Osteocyte (in vitro differentiated cells): ENCODE measurements at regions not wholly inside any gene's neighbourhood (a gene's known extent, or its start where the extent isn't known, plus 50 kb on each side); places are given as distances from the start of the nearest gene placed in this dataset.

Experiments used
- DNase-seq: peaks from one replicate; pipeline ENCODE4 v3.0.0; 2021; ENCODE audit warnings: mixed read lengths; ENCODE audit not compliant: unreplicated experiment; ENCODE audit errors: extremely low spot score
- H3K27ac Mint-ChIP-seq: one replicate; pipeline ENCODE4 v1.8.0; 2021; ENCODE audit warnings: mild to moderate bottlenecking, mixed read lengths; ENCODE audit not compliant: unreplicated experiment
- H3K27me3 Mint-ChIP-seq: one replicate; pipeline ENCODE4 v1.8.0; 2021; ENCODE audit warnings: mixed read lengths; ENCODE audit not compliant: unreplicated experiment
- H3K36me3 Mint-ChIP-seq: one replicate; pipeline ENCODE4 v1.8.0; 2021; ENCODE audit warnings: mixed read lengths; ENCODE audit not compliant: unreplicated experiment
- H3K4me1 Mint-ChIP-seq: one replicate; pipeline ENCODE4 v1.8.0; 2021; ENCODE audit warnings: mixed read lengths; ENCODE audit not compliant: unreplicated experiment
- H3K4me3 Mint-ChIP-seq: one replicate; pipeline ENCODE4 v1.8.0; 2021; ENCODE audit warnings: mild to moderate bottlenecking, moderate library complexity, mixed read lengths; ENCODE audit not compliant: unreplicated experiment
- H3K9me3 Mint-ChIP-seq: one replicate; pipeline ENCODE4 v1.8.0; 2021; ENCODE audit warnings: mixed read lengths; ENCODE audit not compliant: unreplicated experiment
- TF ChIP-seq, protein P1 (sequence below): fragments of 200-600 bp; sonication (generic); IDR thresholded peaks from 2 replicates; pipeline ENCODE4 v1.5.0; 2021; ENCODE audit warnings: antibody characterized with exemption, mild to moderate bottlenecking, moderate library complexity

DNA sequence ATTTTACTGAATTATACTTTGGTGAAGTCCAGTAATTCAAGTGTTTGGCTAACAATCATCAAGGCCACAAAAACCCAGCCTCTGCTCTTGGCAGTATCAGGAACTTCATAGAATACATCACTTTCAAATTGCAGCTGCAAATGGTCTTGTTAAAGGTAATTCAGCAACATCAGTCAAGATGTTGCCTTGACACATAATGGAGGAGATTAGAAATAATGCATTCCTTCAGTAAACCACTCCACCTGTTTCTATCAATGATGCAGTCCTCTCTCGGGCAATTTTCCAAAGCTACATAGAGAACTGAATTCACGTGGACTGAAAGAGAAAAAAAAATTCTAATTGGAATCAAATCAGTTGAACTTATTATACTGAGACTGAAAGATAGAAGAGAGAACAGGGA, 279.3 kb downstream of the VGLL3 start:
- Mint-ChIP-seq H3K27me3 (peaks cover 43% of the 10 kb centered on the region), H3K4me1 (no peaks in the 10 kb centered on the region), H3K9me3 (no peaks in the 10 kb centered on the region), H3K4me3 (no peak overlapping the region), H3K27ac (no peak overlapping the region), H3K36me3 (no peaks in the 10 kb centered on the region)
- TF ChIP-seq, protein P1, sequence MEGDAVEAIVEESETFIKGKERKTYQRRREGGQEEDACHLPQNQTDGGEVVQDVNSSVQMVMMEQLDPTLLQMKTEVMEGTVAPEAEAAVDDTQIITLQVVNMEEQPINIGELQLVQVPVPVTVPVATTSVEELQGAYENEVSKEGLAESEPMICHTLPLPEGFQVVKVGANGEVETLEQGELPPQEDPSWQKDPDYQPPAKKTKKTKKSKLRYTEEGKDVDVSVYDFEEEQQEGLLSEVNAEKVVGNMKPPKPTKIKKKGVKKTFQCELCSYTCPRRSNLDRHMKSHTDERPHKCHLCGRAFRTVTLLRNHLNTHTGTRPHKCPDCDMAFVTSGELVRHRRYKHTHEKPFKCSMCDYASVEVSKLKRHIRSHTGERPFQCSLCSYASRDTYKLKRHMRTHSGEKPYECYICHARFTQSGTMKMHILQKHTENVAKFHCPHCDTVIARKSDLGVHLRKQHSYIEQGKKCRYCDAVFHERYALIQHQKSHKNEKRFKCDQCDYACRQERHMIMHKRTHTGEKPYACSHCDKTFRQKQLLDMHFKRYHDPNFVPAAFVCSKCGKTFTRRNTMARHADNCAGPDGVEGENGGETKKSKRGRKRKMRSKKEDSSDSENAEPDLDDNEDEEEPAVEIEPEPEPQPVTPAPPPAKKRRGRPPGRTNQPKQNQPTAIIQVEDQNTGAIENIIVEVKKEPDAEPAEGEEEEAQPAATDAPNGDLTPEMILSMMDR: no peak
- no peak for DNase-seq

DNA sequence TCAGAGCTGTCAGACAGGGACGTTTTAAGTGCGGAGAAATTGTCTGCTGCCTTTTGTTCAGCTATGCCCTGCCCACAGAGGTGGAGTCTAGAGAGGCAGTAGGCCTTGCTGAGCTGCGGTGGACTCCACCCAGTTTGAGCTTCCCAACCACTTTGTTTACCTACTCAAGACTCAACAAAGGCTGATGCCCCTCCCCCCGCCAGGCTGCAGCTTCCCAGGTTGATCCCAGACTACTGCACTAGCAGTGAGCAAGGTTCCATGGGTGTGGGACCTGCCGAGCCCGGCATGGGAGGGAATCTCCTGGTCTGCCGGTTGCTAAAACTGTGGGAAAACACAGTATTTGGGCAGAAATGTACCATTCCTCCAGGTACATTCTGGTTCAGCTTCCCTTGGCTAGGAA, 282.1 kb downstream of the VGLL3 start:
- Mint-ChIP-seq H3K27ac (no peak overlapping the region), H3K4me3 (no peak overlapping the region), H3K27me3 (peaks cover 58% of the 10 kb centered on the region), H3K9me3 (peaks cover 14% of the 10 kb centered on the region), H3K36me3 (no peaks in the 10 kb centered on the region), H3K4me1 (no peaks in the 10 kb centered on the region)
- DNase-seq: no peak
- TF ChIP-seq, protein P1: no peak

DNA sequence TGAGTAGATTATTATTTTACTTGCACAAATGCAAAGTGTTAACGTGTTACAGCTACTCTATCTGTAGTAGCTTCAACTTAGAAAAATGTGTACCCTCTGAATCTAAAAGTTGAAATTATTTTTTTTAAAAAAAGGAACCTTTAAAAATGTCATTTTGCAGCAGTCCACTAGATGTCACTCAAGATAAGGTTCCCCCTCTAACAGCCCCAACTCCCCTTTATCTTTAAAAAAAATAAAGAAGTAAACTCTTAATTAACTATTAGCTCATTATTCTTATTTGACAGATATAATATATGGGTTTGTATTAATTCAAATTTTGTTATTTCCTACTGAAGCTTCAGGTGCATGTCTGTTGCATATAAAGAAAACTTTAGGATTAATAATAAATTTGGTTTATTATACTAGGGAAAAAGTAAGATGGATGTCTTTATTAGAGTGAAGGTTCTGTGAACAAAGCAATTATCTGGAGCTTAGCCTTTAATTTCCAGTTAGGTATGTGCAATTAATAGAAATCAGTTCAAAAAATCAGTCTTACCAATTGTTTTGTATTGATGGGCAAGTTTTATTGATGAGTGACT, 288.5 kb downstream of the VGLL3 start:
- DNase-seq: no peak
- no peaks in the 10 kb centered on the region for H3K36me3 Mint-ChIP-seq
- TF ChIP-seq, protein P1: peak; percentile 71
- peaks cover 58% of the 10 kb centered on the region for H3K27me3 Mint-ChIP-seq
- H3K9me3 Mint-ChIP-seq: peaks cover 14% of the 10 kb centered on the region
- H3K4me1 Mint-ChIP-seq: no peaks in the 10 kb centered on the region
- no peak overlapping the region for H3K27ac Mint-ChIP-seq
- H3K4me3 Mint-ChIP-seq: no peak overlapping the region

DNA sequence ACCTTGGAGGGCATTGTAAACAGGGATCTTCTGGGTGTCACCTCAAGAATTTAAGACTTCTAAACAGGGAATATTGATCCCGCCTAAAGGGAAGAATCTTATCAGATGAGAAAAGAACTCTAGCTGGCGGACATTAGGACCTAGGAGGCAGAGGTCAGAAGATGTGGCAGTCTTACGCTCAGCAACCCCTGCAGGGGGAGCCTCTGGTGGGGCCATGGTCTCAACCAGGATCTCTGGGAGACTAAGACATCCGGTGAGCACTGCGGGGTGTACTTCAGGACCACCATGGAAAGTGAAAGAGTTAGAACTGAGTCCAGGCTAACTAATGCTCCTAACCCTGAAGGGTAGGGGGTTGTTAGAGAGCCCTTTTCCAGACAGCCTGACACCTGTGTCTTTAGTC, 295.2 kb downstream of the VGLL3 start:
- peaks cover 43% of the 10 kb centered on the region for H3K27me3 Mint-ChIP-seq
- TF ChIP-seq, protein P1: no peak
- H3K4me3 Mint-ChIP-seq: no peak overlapping the region
- DNase-seq: no peak
- no peak overlapping the region for H3K27ac Mint-ChIP-seq
- H3K4me1 Mint-ChIP-seq: no peaks in the 10 kb centered on the region
- H3K36me3 Mint-ChIP-seq: no peaks in the 10 kb centered on the region
- no peaks in the 10 kb centered on the region for H3K9me3 Mint-ChIP-seq

DNA sequence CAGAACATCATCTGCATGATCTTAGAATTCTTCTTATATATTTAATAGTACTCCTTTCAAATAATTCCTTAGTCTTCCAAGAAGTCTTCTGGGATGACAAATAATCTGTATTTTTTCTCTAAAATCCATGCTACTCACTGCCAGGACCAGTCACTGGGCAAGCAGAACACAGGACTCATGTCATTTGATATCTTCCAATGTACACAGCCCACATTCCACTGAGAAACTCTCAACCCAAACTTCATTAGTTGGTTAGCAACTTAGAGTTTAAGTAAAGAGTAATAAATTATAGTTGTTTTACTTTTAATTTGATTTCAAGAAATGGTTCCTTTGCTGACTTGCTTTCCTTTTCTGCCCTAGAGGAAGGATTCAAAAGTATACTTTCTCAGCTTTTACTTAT, 317.0 kb downstream of the VGLL3 start:
- DNase-seq: no peak
- Mint-ChIP-seq H3K36me3 (no peaks in the 10 kb centered on the region), H3K27ac (no peak overlapping the region), H3K4me3 (no peak overlapping the region), H3K27me3 (peaks cover 27% of the 10 kb centered on the region), H3K9me3 (peaks cover 8% of the 10 kb centered on the region), H3K4me1 (no peaks in the 10 kb centered on the region)
- TF ChIP-seq, protein P1: no peak
